GM20000 (cell line): ENCODE measurements at regions not wholly inside any gene's neighbourhood (a gene's known extent, or its start where the extent isn't known, plus 50 kb on each side); places are given as distances from the start of the nearest gene placed in this dataset.
"Not testable (repeated sequence)": the region's sequence is repeated elsewhere in the genome, so short reads cannot be mapped to it uniquely, and the experiment has no call there.

ENCODE experiments used
- DNase-seq: peaks from one replicate; pipeline ENCODE4 v3.0.0; 2012; ENCODE audit warnings: low spot score
- CTCF ChIP-seq: IDR thresholded peaks from 2 replicates; pipeline ENCODE4 v1.5.1; 2012; ENCODE audit warnings: mild to moderate bottlenecking, control low read depth; ENCODE audit errors: extremely low read depth, missing control alignments

GRCh38 chr9:117649126-117649525, 55.1 kb upstream of the TLR4 start:
- DNase-seq: no peak
- TF ChIP-seq CTCF: no peak

GRCh38 chr9:117644932-117645636, 59.1 kb upstream of the TLR4 start:
- DNase-seq: no peak
- TF ChIP-seq CTCF: no peak

GRCh38 chr9:117644133-117644931, 59.9 kb upstream of the TLR4 start:
- peak; percentile 96 for TF ChIP-seq CTCF
- peak; percentile 74 for DNase-seq

- no peak for DNase-seq
- TF ChIP-seq CTCF: no peak
Observed at GRCh38 chr9:117643288-117643654, 60.9 kb upstream of the TLR4 start.

GRCh38 chr9:117642571-117643287, 61.5 kb upstream of the TLR4 start:
- DNase-seq: not testable (repeated sequence)

GRCh38 chr9:117636681-117637080, 67.5 kb upstream of the TLR4 start:
- TF ChIP-seq CTCF: no peak
- no peak for DNase-seq

- no peak for TF ChIP-seq CTCF
- DNase-seq: no peak
Observed at GRCh38 chr9:117625154-117625553, 79.0 kb upstream of the TLR4 start.
